GM23338 (cell line): ENCODE measurements at regions not wholly inside any gene's neighbourhood (a gene's known extent, or its start where the extent isn't known, plus 50 kb on each side); places are given as distances from the start of the nearest gene placed in this dataset.

Experiments used
- ATAC-seq: fragments of 200-7000 bp; cut with Tn5 transposase; 3 replicates; pipeline ENCODE4 v1.9.1; 2020
- DNase-seq: peaks from one replicate; pipeline ENCODE4 v3.0.0-alpha.2; 2015; ENCODE audit warnings: low spot score
- H2AFZ ChIP-seq: fragments of 200-600 bp; sonication (generic); 2 replicates; pipeline ENCODE4 v1.8.0; 2016; ENCODE audit warnings: antibody characterized with exemption, mild to moderate bottlenecking, moderate library complexity
- H3F3A ChIP-seq: fragments of 200-600 bp; sonication (generic); replicated peaks from 2 replicates; pipeline ENCODE4 v1.8.0; 2017; ENCODE audit warnings: antibody characterized with exemption, mixed run types, low read depth
- H3K27ac ChIP-seq: fragments of 200-600 bp; sonication (generic); 2 replicates; pipeline ENCODE4 v1.6.1; 2016; ENCODE audit warnings: low read depth
- H3K27me3 ChIP-seq: fragments of 200-600 bp; sonication (generic); 2 replicates; pipeline ENCODE4 v1.8.0; 2016; ENCODE audit warnings: mild to moderate bottlenecking, mixed run types, moderate library complexity; ENCODE audit not compliant: insufficient read depth
- H3K36me3 ChIP-seq: fragments of 200-600 bp; sonication (generic); 2 replicates; pipeline ENCODE4 v1.8.0; 2016; ENCODE audit warnings: mild to moderate bottlenecking; ENCODE audit not compliant: insufficient read depth
- H3K4me1 ChIP-seq: fragments of 200-600 bp; sonication (generic); 2 replicates; pipeline ENCODE4 v1.8.0; 2016; ENCODE audit warnings: mild to moderate bottlenecking, moderate library complexity; ENCODE audit not compliant: insufficient read depth
- H3K4me2 ChIP-seq: fragments of 200-600 bp; sonication (generic); 2 replicates; pipeline ENCODE4 v1.7.1; 2017; ENCODE audit warnings: mixed run types
- H3K4me3 ChIP-seq: fragments of 200-600 bp; sonication (generic); 2 replicates; pipeline ENCODE4 v1.6.1; 2016; ENCODE audit warnings: mixed run types
- H3K79me2 ChIP-seq: fragments of 200-600 bp; sonication (generic); replicated peaks from 2 replicates; pipeline ENCODE4 v1.8.0; 2017; ENCODE audit warnings: mild to moderate bottlenecking; ENCODE audit not compliant: insufficient read depth
- H3K9me2 ChIP-seq: fragments of 200-600 bp; sonication (generic); 2 replicates; pipeline ENCODE4 v1.8.0; 2017; ENCODE audit not compliant: insufficient read depth
- H4K20me1 ChIP-seq: fragments of 200-600 bp; sonication (generic); replicated peaks from 2 replicates; pipeline ENCODE4 v1.8.0; 2017; ENCODE audit warnings: mild to moderate bottlenecking; ENCODE audit not compliant: insufficient read depth
- H3K27ac Mint-ChIP-seq: 2 replicates; pipeline ENCODE4 v1.8.0; 2020; ENCODE audit warnings: inconsistent platforms, mild to moderate bottlenecking, moderate library complexity, mixed read lengths
- H3K27me3 Mint-ChIP-seq: 3 replicates; pipeline ENCODE4 v1.8.0; 2022; ENCODE audit warnings: low read depth, mild to moderate bottlenecking, moderate library complexity, mixed read lengths, inconsistent platforms; ENCODE audit not compliant: insufficient read depth, poor library complexity
- H3K36me3 Mint-ChIP-seq: 3 replicates; pipeline ENCODE4 v1.8.0; 2021; ENCODE audit warnings: low read depth, mild to moderate bottlenecking, inconsistent platforms, moderate library complexity, mixed read lengths
- H3K4me1 Mint-ChIP-seq: 3 replicates; pipeline ENCODE4 v1.8.0; 2020; ENCODE audit warnings: mild to moderate bottlenecking, inconsistent platforms, mixed read lengths
- H3K4me3 Mint-ChIP-seq: 3 replicates; pipeline ENCODE4 v1.8.0; 2021; ENCODE audit warnings: moderate library complexity, mild to moderate bottlenecking, inconsistent platforms, mixed read lengths
- H3K9me3 Mint-ChIP-seq: 3 replicates; pipeline ENCODE4 v1.8.0; 2020; ENCODE audit warnings: moderate library complexity, mild to moderate bottlenecking, inconsistent platforms, mixed read lengths
- CREB1 ChIP-seq: fragments of 250-450 bp; sonication (Bioruptor Pico); IDR thresholded peaks from 2 replicates; pipeline ENCODE4 v1.5.0; 2020; ENCODE audit warnings: low read depth, mild to moderate bottlenecking, moderate library complexity
- EZH2 ChIP-seq: fragments of 200-600 bp; sonication (generic); IDR thresholded peaks from one replicate; pipeline ENCODE4 v1.8.0; 2017; ENCODE audit warnings: antibody characterized with exemption, mild to moderate bottlenecking, low read depth; ENCODE audit not compliant: unreplicated experiment
- EZH2phosphoT487 ChIP-seq: fragments of 200-600 bp; sonication (generic); IDR thresholded peaks from one replicate; pipeline ENCODE4 v1.8.1; 2018; ENCODE audit warnings: antibody characterized with exemption; ENCODE audit not compliant: unreplicated experiment
- JUNB ChIP-seq: IDR thresholded peaks from one replicate; pipeline ENCODE4 v1.6.1; 2016; ENCODE audit warnings: antibody characterized with exemption; ENCODE audit not compliant: unreplicated experiment
- NANOG ChIP-seq: IDR thresholded peaks from 2 replicates; pipeline ENCODE4 v1.6.1; 2016; ENCODE audit warnings: antibody characterized with exemption, borderline replicate concordance
- POLR2AphosphoS5 ChIP-seq: IDR thresholded peaks from 2 replicates; pipeline ENCODE4 v1.6.1; 2016; ENCODE audit warnings: antibody characterized with exemption, low read depth
- STAT1 ChIP-seq: IDR thresholded peaks from one replicate; pipeline ENCODE4 v1.6.1; 2016; ENCODE audit warnings: antibody characterized with exemption; ENCODE audit not compliant: unreplicated experiment
- ZNF114 ChIP-seq: fragments of 250-450 bp; sonication (Bioruptor Pico); IDR thresholded peaks from 2 replicates; pipeline ENCODE4 v1.5.0; 2020; ENCODE audit warnings: mild to moderate bottlenecking, moderate library complexity
- ZNF331 ChIP-seq: fragments of 250-450 bp; sonication (Bioruptor Pico); IDR thresholded peaks from 2 replicates; pipeline ENCODE4 v1.5.0; 2020; ENCODE audit warnings: low read depth, mild to moderate bottlenecking, moderate library complexity
- TF ChIP-seq, protein P1 (sequence below), 2 experiments: fragments of 200-600 bp in 1 of 2; sonication (generic) in 1 of 2; conservative IDR thresholded peaks; 2 replicates each; pipeline versions ENCODE4 v1.5.1 to v1.6.1; 2016 to 2017; ENCODE audit warnings: antibody characterized with exemption in 2 of 2, low read depth in 2 of 2, mild to moderate bottlenecking in 2 of 2, moderate library complexity in 1 of 2
- TF ChIP-seq, protein P2 (sequence below): fragments of 250-450 bp; sonication (Bioruptor Pico); IDR thresholded peaks from 2 replicates; pipeline ENCODE4 v1.5.0; 2020; ENCODE audit warnings: mild to moderate bottlenecking, moderate library complexity
- TF ChIP-seq, protein P3 (sequence below): IDR thresholded peaks from 2 replicates; pipeline ENCODE4 v1.6.1; 2016; ENCODE audit warnings: antibody characterized with exemption
- TF ChIP-seq, protein P4 (sequence below): IDR thresholded peaks from one replicate; pipeline ENCODE4 v1.6.1; 2018; ENCODE audit warnings: antibody characterized with exemption; ENCODE audit not compliant: unreplicated experiment

DNA sequence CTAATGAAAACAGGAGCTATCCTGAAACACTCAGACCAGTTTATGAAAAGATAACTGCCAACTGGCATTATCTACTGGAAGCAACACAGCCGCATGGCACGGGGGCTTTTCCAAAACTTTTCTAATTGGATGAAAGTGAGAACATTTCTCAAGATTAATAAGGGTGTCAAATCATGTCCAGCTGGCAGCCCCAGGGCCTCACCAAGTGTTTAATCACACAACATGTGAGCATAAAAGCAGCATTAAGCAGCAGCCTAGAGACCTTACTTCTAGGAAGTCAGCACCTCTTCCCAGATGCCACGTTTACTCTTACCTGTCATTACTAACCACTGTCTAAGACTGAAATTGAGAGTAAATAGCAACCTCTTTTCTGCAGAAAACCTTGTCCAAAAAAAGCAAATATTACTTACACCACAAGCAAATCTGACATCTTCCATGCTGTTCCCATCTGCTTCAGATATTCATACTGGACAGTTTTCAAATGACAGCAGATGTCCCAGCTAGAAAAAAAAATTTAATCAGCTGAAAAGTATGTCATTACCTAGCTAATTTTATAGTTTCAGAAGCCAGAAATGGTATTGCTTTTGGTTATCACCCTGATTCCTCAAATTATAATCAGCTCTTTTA, 341.5 kb upstream of the ZP4 start:
- Histone ChIP-seq H3K36me3 (no peaks in the 10 kb centered on the region), H2AFZ (peak overlapping the region; percentile 85), H3K4me3 (no peak overlapping the region), H3K4me1 (no peaks in the 10 kb centered on the region), H4K20me1 (no peaks in the 10 kb centered on the region), H3K4me2 (no peak overlapping the region), H3K27me3 (no peaks in the 10 kb centered on the region), H3K9me2 (no peaks in the 10 kb centered on the region), H3F3A (no peaks in the 10 kb centered on the region), H3K27ac (no peak overlapping the region), H3K79me2 (no peaks in the 10 kb centered on the region)
- H3K4me3 Mint-ChIP-seq = no peak overlapping the region
- H3K36me3 Mint-ChIP-seq = no peaks in the 10 kb centered on the region
- H3K27ac Mint-ChIP-seq = no peak overlapping the region
- TF ChIP-seq, protein P1, sequence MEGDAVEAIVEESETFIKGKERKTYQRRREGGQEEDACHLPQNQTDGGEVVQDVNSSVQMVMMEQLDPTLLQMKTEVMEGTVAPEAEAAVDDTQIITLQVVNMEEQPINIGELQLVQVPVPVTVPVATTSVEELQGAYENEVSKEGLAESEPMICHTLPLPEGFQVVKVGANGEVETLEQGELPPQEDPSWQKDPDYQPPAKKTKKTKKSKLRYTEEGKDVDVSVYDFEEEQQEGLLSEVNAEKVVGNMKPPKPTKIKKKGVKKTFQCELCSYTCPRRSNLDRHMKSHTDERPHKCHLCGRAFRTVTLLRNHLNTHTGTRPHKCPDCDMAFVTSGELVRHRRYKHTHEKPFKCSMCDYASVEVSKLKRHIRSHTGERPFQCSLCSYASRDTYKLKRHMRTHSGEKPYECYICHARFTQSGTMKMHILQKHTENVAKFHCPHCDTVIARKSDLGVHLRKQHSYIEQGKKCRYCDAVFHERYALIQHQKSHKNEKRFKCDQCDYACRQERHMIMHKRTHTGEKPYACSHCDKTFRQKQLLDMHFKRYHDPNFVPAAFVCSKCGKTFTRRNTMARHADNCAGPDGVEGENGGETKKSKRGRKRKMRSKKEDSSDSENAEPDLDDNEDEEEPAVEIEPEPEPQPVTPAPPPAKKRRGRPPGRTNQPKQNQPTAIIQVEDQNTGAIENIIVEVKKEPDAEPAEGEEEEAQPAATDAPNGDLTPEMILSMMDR (conservative IDR thresholded peaks at IDR 0.05; ENCODE audit: low read depth in 2 of 2) = no peak
- TF ChIP-seq, protein P2, sequence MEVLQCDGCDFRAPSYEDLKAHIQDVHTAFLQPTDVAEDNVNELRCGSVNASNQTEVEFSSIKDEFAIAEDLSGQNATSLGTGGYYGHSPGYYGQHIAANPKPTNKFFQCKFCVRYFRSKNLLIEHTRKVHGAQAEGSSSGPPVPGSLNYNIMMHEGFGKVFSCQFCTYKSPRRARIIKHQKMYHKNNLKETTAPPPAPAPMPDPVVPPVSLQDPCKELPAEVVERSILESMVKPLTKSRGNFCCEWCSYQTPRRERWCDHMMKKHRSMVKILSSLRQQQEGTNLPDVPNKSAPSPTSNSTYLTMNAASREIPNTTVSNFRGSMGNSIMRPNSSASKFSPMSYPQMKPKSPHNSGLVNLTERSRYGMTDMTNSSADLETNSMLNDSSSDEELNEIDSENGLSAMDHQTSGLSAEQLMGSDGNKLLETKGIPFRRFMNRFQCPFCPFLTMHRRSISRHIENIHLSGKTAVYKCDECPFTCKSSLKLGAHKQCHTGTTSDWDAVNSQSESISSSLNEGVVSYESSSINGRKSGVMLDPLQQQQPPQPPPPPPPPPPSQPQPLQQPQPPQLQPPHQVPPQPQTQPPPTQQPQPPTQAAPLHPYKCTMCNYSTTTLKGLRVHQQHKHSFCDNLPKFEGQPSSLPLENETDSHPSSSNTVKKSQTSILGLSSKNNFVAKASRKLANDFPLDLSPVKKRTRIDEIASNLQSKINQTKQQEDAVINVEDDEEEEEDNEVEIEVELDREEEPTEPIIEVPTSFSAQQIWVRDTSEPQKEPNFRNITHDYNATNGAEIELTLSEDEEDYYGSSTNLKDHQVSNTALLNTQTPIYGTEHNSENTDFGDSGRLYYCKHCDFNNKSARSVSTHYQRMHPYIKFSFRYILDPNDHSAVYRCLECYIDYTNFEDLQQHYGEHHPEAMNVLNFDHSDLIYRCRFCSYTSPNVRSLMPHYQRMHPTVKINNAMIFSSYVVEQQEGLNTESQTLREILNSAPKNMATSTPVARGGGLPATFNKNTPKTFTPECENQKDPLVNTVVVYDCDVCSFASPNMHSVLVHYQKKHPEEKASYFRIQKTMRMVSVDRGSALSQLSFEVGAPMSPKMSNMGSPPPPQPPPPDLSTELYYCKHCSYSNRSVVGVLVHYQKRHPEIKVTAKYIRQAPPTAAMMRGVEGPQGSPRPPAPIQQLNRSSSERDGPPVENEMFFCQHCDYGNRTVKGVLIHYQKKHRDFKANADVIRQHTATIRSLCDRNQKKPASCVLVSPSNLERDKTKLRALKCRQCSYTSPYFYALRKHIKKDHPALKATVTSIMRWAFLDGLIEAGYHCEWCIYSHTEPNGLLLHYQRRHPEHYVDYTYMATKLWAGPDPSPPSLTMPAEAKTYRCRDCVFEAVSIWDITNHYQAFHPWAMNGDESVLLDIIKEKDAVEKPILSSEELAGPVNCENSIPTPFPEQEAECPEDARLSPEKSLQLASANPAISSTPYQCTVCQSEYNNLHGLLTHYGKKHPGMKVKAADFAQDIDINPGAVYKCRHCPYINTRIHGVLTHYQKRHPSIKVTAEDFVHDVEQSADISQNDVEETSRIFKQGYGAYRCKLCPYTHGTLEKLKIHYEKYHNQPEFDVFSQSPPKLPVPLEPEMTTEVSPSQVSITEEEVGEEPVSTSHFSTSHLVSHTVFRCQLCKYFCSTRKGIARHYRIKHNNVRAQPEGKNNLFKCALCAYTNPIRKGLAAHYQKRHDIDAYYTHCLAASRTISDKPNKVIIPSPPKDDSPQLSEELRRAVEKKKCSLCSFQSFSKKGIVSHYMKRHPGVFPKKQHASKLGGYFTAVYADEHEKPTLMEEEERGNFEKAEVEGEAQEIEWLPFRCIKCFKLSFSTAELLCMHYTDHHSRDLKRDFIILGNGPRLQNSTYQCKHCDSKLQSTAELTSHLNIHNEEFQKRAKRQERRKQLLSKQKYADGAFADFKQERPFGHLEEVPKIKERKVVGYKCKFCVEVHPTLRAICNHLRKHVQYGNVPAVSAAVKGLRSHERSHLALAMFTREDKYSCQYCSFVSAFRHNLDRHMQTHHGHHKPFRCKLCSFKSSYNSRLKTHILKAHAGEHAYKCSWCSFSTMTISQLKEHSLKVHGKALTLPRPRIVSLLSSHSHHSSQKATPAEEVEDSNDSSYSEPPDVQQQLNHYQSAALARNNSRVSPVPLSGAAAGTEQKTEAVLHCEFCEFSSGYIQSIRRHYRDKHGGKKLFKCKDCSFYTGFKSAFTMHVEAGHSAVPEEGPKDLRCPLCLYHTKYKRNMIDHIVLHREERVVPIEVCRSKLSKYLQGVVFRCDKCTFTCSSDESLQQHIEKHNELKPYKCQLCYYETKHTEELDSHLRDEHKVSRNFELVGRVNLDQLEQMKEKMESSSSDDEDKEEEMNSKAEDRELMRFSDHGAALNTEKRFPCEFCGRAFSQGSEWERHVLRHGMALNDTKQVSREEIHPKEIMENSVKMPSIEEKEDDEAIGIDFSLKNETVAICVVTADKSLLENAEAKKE (CRISPR knock-in tag) = no peak
- TF ChIP-seq CREB1 (CRISPR knock-in tag) (no peak), ZNF331 (CRISPR knock-in tag) (no peak), EZH2phosphoT487 (no peak), POLR2AphosphoS5 (no peak), EZH2 (no peak), JUNB (no peak), STAT1 (no peak), ZNF114 (CRISPR knock-in tag) (no peak), NANOG (no peak)
- TF ChIP-seq, protein P3, sequence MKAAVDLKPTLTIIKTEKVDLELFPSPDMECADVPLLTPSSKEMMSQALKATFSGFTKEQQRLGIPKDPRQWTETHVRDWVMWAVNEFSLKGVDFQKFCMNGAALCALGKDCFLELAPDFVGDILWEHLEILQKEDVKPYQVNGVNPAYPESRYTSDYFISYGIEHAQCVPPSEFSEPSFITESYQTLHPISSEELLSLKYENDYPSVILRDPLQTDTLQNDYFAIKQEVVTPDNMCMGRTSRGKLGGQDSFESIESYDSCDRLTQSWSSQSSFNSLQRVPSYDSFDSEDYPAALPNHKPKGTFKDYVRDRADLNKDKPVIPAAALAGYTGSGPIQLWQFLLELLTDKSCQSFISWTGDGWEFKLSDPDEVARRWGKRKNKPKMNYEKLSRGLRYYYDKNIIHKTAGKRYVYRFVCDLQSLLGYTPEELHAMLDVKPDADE = no peak
- TF ChIP-seq, protein P4, sequence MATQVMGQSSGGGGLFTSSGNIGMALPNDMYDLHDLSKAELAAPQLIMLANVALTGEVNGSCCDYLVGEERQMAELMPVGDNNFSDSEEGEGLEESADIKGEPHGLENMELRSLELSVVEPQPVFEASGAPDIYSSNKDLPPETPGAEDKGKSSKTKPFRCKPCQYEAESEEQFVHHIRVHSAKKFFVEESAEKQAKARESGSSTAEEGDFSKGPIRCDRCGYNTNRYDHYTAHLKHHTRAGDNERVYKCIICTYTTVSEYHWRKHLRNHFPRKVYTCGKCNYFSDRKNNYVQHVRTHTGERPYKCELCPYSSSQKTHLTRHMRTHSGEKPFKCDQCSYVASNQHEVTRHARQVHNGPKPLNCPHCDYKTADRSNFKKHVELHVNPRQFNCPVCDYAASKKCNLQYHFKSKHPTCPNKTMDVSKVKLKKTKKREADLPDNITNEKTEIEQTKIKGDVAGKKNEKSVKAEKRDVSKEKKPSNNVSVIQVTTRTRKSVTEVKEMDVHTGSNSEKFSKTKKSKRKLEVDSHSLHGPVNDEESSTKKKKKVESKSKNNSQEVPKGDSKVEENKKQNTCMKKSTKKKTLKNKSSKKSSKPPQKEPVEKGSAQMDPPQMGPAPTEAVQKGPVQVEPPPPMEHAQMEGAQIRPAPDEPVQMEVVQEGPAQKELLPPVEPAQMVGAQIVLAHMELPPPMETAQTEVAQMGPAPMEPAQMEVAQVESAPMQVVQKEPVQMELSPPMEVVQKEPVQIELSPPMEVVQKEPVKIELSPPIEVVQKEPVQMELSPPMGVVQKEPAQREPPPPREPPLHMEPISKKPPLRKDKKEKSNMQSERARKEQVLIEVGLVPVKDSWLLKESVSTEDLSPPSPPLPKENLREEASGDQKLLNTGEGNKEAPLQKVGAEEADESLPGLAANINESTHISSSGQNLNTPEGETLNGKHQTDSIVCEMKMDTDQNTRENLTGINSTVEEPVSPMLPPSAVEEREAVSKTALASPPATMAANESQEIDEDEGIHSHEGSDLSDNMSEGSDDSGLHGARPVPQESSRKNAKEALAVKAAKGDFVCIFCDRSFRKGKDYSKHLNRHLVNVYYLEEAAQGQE = no peak
- no peaks in the 10 kb centered on the region for H3K4me1 Mint-ChIP-seq
- no peak for ATAC-seq
- no peaks in the 10 kb centered on the region; the same call in 2 of the 3 replicates for H3K9me3 Mint-ChIP-seq
- H3K27me3 Mint-ChIP-seq = no peaks in the 10 kb centered on the region
- no peak for DNase-seq
